ENCODE measurements at regions not wholly inside any gene's neighbourhood (a gene's known extent, or its start where the extent isn't known, plus 50 kb on each side); places are given as distances from the start of the nearest gene placed in this dataset.

- DNase-seq (ENCODE audit: low spot score): no peak
- no peak for TF ChIP-seq CTCF (IDR thresholded peaks at IDR 0.05; ENCODE audit: extremely low read depth, missing control alignments)
These were observed 201.9 kb upstream of the PDE10A start for GRCh38 chr6:165864925-165865324.

- TF ChIP-seq CTCF (IDR thresholded peaks at IDR 0.05; ENCODE audit: extremely low read depth, missing control alignments): no peak
- no peak for DNase-seq (ENCODE audit: low spot score)
These were observed 201.2 kb upstream of the PDE10A start for GRCh38 chr6:165864218-165864617.

- DNase-seq (ENCODE audit: low spot score): no peak
- TF ChIP-seq CTCF (IDR thresholded peaks at IDR 0.05; ENCODE audit: extremely low read depth, missing control alignments): no peak
These were observed 200.8 kb upstream of the PDE10A start for GRCh38 chr6:165863801-165864200.

- no peak for TF ChIP-seq CTCF (IDR thresholded peaks at IDR 0.05; ENCODE audit: extremely low read depth, missing control alignments)
- no peak for DNase-seq (ENCODE audit: low spot score)
These were observed 199.8 kb upstream of the PDE10A start for GRCh38 chr6:165862813-165863212.

GRCh38 chr6:165861226-165861625 lies 198.2 kb upstream of the PDE10A start:
- no peak for DNase-seq (ENCODE audit: low spot score)
- TF ChIP-seq CTCF (IDR thresholded peaks at IDR 0.05; ENCODE audit: extremely low read depth, missing control alignments): no peak

GRCh38 chr6:165858586-165858985 lies 195.5 kb upstream of the PDE10A start:
- DNase-seq (ENCODE audit: low spot score): no peak
- no peak for TF ChIP-seq CTCF (IDR thresholded peaks at IDR 0.05; ENCODE audit: extremely low read depth, missing control alignments)

GRCh38 chr6:165855856-165856255 lies 192.8 kb upstream of the PDE10A start:
- DNase-seq (ENCODE audit: low spot score): no peak
- TF ChIP-seq CTCF (IDR thresholded peaks at IDR 0.05; ENCODE audit: extremely low read depth, missing control alignments): no peak

All from GM20000 (cell line).